ENCODE measurements at regions not wholly inside any gene's neighbourhood (a gene's known extent, or its start where the extent isn't known, plus 50 kb on each side); places are given as distances from the start of the nearest gene placed in this dataset.

DNA sequence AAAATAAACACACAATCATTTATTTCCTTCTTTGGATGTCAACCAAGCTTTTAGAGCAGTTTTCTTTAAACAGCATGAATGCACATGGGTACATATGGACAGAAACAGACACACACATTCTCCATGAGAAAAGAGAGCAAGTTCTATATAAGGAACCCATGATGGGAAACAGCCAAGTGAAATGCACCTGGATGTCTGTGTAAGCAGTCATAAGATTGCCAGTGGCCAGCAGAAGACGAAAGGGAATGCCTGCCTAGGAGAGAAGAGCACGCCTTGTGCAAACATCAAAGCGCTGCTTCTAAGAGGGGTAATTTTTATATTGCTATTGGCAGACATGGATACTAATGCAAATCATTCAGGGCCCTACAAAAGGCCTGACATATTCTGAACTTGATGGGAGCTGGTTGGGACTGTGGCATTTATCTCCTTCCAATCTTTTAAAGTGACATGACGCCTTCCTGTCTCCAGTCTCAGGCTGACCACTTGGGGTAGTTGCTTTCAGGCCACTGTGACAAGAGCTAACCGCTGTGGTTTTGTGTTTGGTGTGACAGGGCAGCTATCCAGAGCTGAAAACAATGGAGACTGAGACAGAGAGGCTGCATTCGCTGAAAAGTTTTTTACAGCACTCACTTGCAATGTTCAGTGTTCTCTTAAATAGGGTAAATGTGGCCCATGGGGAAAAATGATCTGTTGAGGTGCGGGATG lies 75.0 kb upstream of the DPT start:
- BruUV-seq (replicated peaks), result no TSS peak
- Histone ChIP-seq H3K4me3 (ENCODE audit: low read depth, low read length, poor library complexity, severe bottlenecking) (no peak overlapping the region), H3K27me3 (replicated peaks; ENCODE audit: insufficient read depth, low read depth, low read length, poor library complexity) (no peaks in the 10 kb centered on the region), H3K9me3 (ENCODE audit: low read depth, low read length, poor library complexity, severe bottlenecking) (no peaks in the 10 kb centered on the region), H3K36me3 (ENCODE audit: insufficient read depth, low read length, poor library complexity, severe bottlenecking) (no peaks in the 10 kb centered on the region), H3K4me1 (ENCODE audit: insufficient read depth, low read length, poor library complexity, severe bottlenecking) (no peaks in the 10 kb centered on the region), H3K27ac (ENCODE audit: low read depth, low read length, poor library complexity, severe bottlenecking) (no peak overlapping the region)
- POLR2A ChIA-PET (ENCODE audit: low non-redundant PET), result no interaction called here
- intact Hi-C loops (cut with micrococcal nuclease; ENCODE audit: unreplicated experiment), result no loop called here
- no peak for DNase-seq (ENCODE audit: low spot score)
- CTCF ChIA-PET, result no interaction called here
- TF ChIP-seq EZH2 (IDR thresholded peaks at IDR 0.05; ENCODE audit: borderline replicate concordance, low read depth, low read length, poor library complexity, severe bottlenecking), result no peak
- TF ChIP-seq, protein P1, sequence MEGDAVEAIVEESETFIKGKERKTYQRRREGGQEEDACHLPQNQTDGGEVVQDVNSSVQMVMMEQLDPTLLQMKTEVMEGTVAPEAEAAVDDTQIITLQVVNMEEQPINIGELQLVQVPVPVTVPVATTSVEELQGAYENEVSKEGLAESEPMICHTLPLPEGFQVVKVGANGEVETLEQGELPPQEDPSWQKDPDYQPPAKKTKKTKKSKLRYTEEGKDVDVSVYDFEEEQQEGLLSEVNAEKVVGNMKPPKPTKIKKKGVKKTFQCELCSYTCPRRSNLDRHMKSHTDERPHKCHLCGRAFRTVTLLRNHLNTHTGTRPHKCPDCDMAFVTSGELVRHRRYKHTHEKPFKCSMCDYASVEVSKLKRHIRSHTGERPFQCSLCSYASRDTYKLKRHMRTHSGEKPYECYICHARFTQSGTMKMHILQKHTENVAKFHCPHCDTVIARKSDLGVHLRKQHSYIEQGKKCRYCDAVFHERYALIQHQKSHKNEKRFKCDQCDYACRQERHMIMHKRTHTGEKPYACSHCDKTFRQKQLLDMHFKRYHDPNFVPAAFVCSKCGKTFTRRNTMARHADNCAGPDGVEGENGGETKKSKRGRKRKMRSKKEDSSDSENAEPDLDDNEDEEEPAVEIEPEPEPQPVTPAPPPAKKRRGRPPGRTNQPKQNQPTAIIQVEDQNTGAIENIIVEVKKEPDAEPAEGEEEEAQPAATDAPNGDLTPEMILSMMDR (conservative IDR thresholded peaks at IDR 0.05; ENCODE audit: low read depth, low read length), result no peak

DNA sequence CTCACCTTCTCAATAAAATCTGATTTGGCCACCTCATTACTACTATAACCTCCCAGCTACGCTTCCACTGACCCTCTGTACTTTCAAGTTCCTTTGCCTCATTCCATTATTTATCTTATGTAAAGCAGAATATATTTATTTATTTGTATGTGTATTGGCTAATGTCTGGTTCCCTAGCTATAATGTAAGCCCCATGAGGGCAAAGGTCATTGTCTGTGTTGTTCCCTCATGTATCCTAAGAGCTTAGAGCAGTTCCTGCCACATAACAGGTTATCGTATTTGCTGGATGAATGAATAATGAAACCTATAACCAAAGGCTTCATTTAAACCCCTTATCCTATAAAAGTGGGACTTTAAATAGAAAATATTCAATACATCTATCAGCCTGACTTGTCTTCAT lies 77.9 kb upstream of the DPT start:
- CTCF ChIA-PET, result no interaction called here
- no TSS peak for BruUV-seq (replicated peaks)
- Histone ChIP-seq H3K4me3 (ENCODE audit: low read depth, low read length, poor library complexity, severe bottlenecking) (no peak overlapping the region), H3K4me1 (ENCODE audit: insufficient read depth, low read length, poor library complexity, severe bottlenecking) (no peaks in the 10 kb centered on the region), H3K36me3 (ENCODE audit: insufficient read depth, low read length, poor library complexity, severe bottlenecking) (no peaks in the 10 kb centered on the region), H3K9me3 (ENCODE audit: low read depth, low read length, poor library complexity, severe bottlenecking) (no peaks in the 10 kb centered on the region), H3K27me3 (replicated peaks; ENCODE audit: insufficient read depth, low read depth, low read length, poor library complexity) (no peaks in the 10 kb centered on the region), H3K27ac (ENCODE audit: low read depth, low read length, poor library complexity, severe bottlenecking) (no peak overlapping the region)
- no peak for TF ChIP-seq EZH2 (IDR thresholded peaks at IDR 0.05; ENCODE audit: borderline replicate concordance, low read depth, low read length, poor library complexity, severe bottlenecking)
- TF ChIP-seq, protein P1 (conservative IDR thresholded peaks at IDR 0.05; ENCODE audit: low read depth, low read length), result no peak
- POLR2A ChIA-PET (ENCODE audit: low non-redundant PET), result no interaction called here
- intact Hi-C loops (cut with micrococcal nuclease; ENCODE audit: unreplicated experiment), result no loop called here
- DNase-seq (ENCODE audit: low spot score), result no peak

- Histone ChIP-seq H3K9me3 (ENCODE audit: low read depth, low read length, poor library complexity, severe bottlenecking) (no peaks in the 10 kb centered on the region), H3K27ac (ENCODE audit: low read depth, low read length, poor library complexity, severe bottlenecking) (no peak overlapping the region), H3K4me3 (ENCODE audit: low read depth, low read length, poor library complexity, severe bottlenecking) (no peak overlapping the region), H3K36me3 (ENCODE audit: insufficient read depth, low read length, poor library complexity, severe bottlenecking) (no peaks in the 10 kb centered on the region), H3K27me3 (replicated peaks; ENCODE audit: insufficient read depth, low read depth, low read length, poor library complexity) (no peaks in the 10 kb centered on the region), H3K4me1 (ENCODE audit: insufficient read depth, low read length, poor library complexity, severe bottlenecking) (no peaks in the 10 kb centered on the region)
- BruUV-seq (replicated peaks), result no TSS peak
- no peak for DNase-seq (ENCODE audit: low spot score)
- TF ChIP-seq, protein P1 (conservative IDR thresholded peaks at IDR 0.05; ENCODE audit: low read depth, low read length), result no peak
- no peak for TF ChIP-seq EZH2 (IDR thresholded peaks at IDR 0.05; ENCODE audit: borderline replicate concordance, low read depth, low read length, poor library complexity, severe bottlenecking)
- POLR2A ChIA-PET (ENCODE audit: low non-redundant PET), result no interaction called here
- CTCF ChIA-PET, result no interaction called here
- intact Hi-C loops (cut with micrococcal nuclease; ENCODE audit: unreplicated experiment), result loop anchor here (5.0 kb wide), 1 partner anchor 104 kb away; no protein-coding TSS in a partner anchor
Measured at GRCh38 chr1:168811176-168811575, 82.2 kb upstream of the DPT start.
